HuH-7.5 (cell line): ENCODE measurements at regions not wholly inside any gene's neighbourhood (a gene's known extent, or its start where the extent isn't known, plus 50 kb on each side); places are given as distances from the start of the nearest gene placed in this dataset.
A peak's percentile ranks its signal among the peaks of the same experiment; 100 is the strongest.
"Not testable (repeated sequence)": the region's sequence is repeated elsewhere in the genome, so short reads cannot be mapped to it uniquely, and the experiment has no call there.

Source experiments
- DNase-seq: peaks from one replicate; pipeline ENCODE4 v3.0.0; 2011; ENCODE audit warnings: low spot score

DNA sequence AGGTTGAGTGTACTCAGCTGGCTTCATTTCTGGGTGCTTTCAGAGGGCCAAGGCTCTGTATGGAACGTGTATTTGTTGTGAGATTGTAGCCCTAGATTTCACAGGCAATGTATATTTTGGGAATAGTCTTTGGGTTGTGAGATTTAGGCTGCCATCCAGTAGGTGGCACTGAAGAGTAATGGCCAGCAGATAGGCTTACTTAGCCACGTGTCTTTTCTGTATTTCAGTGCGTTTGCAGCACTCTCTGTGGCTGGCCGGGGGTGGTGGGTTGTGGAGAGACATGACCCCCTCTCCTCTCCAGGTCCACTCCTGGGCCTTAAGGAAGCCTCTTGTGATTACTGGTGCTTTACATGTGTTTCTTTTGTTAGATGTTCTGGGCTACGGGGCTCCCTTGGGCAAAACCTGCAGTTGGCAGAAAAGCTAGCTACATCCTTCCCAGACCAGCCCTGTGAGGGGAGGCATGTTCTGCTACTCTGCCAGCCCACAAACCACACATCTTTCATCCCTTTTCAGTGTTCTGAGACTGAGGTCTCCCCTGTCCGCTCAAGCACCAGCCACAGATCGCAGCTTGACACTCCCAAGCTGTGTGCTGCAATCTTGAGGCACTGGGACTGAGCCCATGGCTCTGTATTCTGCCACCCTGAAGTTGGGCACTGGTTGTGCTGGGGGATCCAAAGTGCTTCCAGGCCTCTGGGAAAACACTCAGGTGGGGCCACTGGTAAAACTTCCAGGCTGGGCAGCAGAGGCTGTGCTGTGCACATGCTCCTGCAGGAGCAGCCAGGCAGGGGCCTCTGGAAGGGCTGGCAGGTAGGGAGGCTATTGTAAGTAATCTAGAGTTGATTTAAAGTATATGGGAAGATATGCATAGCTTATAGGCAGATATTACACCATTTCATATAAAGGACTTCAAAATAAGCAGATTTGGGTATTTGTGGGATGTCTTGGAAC lies 1096.8 kb upstream of the PCDH20 start:
- no peak for DNase-seq

DNA sequence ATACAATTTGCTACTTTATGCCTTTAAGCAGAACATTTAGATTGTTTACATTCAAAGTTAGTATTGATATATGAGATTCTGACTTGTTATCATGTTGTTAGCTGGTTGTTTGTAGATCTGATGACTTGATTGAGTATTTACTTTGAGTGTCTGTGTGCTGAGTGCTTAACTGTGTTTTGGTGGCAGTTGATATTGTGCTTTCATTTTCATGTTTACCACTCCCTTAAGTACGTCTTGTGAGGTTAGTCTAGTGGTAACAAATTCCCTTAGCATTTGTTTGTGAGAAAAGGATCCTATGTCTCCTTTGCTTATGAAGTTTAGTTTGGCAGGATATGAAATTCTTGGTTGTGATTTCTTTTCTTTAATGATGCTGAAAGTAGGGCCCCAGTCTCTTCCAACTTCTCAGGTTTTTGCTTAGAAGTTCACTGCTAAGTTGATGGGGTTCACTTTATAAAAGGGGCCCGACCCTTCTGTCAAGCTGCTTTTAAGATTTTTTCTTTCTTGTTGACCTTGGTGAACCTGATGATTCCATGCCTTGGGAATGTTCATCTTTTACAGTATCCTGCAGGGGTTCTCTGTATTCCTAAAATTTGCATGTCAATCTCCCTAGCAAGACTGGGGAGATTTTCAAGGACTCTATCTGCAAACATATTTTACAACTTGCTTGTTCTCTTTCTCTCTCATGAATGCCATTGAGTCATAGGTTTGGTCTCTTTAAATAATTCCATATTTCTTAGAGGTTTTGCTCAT lies 1095.4 kb upstream of the PCDH20 start:
- no peak for DNase-seq

DNA sequence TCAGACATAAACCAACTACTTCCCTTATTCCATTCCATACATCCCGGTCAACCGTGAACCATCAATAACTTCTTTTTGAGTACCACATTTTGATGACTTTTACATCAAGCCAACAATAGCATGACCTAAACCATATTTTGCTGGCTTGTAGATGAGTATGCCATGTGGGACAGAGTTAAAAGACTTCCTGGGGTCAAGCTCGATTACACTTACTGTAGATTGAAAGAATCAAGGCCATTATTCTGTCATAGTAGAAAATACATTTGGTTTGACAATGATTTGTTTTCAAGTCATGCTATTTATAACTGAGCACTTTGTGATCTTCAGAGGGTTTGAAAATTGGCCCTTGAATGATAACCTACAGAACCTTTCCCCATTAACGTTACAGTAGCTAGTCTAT lies 1086.9 kb upstream of the PCDH20 start:
- no peak for DNase-seq

DNA sequence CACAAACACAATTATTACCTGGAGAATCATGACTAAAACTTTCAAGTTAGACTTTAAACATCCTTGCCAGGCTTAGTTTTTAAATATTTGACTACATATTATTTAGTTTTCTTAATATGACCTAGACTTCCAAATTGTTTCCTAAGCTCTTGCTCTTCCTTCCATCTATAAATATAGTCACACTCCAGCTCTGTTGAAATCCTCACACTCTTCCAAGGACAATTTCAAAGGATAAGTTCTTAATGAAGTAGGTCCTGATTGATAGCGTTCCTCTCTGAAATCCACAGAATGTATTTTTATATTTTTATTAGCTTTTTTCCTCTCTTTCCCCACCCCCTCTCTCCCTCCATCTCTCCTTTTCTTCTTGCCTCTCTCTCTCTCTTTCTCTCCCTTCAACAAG lies 1074.1 kb upstream of the PCDH20 start:
- DNase-seq = no peak

DNA sequence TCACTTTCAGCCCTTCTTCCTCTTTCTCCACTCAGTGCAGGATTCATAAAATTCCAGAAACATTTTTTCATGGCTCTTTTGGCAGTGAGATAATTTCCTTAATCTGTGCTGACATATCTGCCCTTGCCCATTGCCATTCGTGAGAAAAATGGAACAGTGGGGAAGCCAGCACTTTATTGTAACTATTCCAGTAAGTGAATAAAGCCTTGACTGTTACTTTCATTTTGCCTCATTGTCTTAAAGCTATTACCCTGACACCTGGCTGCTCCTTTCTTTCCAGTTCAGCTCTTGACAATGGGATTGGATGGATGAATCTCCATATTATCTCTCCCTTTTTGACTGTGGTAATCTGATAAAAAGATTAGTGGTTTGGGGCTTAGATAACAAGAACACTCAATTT lies 1068.1 kb upstream of the PCDH20 start:
- no peak for DNase-seq

DNA sequence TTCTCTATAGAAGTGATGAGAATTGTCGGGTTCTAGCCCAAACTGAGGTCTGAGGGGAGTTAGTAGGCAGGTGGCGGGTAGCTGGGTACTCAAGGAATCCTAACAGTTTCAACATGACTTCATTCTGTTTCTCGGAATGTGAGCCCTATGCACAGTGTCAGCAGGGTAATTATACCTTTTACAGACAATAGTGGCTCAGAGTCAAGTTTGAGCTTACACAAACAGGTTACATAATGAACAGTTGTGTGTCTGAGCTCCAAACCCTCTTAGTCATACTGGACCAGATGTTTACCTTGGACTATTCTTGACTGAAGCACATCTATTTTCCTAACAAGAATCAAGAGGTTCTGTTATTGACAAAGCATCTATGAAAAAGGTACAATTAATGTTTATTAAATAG lies 1066.7 kb upstream of the PCDH20 start:
- no peak for DNase-seq

DNA sequence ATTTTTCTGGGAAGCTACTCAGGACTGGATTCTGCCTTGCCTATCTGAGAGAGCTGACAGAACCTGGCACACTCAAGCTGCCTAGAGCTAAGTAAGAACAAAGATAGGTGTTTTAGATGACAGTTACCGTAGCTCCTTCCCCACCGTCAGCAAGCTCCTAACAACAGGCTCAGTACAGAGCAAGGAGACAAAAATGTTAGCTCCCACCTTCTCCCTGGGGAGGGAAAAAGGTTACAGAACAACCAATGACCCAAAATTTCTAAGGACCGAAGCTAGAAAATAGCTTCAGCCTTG lies 1058.2 kb upstream of the PCDH20 start:
- no peak for DNase-seq

DNA sequence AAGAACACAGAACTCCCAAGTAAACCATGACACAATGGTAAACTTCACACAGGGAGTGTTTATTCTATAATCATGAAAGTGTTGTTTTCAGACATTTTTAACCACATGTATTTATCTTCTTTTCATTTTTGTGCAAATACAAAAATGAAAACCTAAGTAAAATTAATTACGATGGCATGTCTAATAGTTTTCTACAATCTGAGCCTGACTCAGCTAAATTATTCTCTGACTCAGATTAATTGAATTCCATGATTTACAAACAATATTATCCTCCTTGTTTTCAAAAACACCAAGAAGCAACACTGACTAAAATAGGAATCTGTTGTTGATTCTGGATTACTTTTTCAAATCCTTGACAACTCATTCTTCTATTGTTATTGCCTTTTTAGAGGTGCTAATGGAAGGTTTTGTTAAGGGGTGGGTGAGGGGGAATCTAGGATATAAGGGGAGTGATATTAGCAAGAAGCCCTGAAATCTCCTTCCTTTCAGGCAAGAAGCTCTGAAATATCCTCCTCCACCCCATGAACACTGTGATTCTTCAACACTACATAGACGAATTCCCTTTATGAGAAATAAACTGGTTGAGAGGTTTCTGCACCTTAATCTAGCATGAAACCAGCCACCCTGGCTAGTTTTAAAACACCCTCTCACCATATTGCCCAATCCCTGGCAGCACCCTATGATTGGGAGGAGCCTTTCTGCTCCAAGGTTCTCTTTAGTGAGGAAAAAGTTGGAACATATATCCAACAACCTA lies 1057.7 kb upstream of the PCDH20 start:
- no peak for DNase-seq

DNA sequence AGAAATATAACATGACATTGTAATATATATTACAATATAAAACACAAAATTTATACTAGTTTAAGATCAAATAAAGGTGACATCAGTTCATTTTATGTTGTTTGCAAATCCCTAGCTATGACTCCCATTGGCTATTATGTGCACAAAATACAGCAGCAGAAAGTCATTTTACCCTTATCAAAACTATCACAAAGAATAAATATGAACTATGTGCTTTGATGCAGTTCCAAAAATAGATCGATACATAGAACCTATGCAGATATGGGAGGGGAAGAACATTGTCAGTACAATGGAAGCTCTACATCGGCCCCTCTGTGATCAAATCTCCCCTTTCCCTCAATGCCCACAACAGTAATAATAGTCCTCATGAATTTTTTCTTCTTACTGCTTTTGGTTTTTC lies 1038.1 kb upstream of the PCDH20 start:
- DNase-seq = no peak

DNA sequence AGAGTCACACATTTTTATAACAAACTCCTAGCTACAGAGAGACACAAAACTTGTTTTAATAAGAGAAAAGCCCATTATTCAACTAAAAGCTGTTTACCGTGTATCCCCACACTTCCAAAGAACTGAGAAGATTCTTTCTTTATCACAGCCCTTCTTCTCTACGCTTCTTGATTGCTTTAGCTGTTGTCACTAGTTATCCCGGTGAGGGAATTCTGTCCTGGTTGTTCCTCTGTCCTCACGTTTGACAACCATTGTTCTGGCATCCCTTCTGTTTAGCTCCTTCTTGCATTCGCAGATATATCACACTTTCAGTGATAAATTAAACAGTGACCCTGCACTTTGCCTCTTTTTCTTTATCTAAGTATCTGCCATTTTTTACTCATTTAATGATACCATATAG lies 1035.1 kb upstream of the PCDH20 start:
- DNase-seq = no peak

DNA sequence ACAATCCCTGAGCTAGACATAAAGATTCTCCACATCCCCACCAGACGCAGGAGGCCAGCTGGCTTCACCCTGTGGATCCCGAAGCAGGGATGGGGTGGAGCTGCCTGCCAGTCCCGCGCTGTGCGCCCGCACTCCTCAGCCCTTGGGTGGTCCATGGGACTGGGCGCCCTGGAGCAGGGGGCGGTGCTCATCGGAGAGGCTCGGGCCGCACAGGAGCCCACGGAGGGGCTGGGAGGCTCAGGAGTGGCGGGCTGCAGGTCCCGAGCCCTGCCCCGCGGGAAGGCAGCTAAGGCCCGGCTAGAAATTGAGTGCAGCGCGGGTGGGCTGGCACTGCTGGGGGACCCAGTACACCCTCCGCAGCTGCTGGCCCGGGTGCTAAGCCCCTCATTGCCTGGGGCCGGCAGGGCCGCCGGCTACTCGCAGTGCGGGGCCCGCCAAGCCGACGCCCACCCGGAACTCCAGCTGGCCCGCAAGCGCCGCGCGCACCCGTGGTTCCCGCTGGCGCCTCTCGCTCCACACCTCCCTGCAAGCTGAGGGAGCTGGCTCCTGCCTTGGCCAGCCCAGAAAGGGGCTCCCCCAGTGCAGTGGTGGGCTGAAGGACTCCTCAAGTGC lies 1032.2 kb upstream of the PCDH20 start:
- DNase-seq = not testable (repeated sequence)

DNA sequence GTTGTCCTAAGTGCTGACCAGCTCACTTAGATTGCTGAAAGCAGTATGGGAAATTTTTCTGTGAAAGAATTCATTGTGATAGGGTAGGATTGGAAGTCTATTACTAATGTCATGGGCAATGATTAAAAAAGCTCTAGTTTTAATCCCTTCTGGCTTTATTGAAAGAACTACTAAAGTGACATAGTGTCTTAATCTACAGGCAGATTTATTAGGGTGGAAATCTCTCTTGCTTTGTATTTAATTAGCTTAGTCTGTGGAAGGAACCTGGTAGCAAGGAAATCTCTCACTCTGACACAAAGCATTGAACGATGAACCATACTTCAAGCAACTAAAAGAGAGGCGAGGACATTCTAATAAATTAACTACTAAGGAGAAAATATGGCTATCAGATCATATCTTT lies 1029.2 kb upstream of the PCDH20 start:
- no peak for DNase-seq

DNA sequence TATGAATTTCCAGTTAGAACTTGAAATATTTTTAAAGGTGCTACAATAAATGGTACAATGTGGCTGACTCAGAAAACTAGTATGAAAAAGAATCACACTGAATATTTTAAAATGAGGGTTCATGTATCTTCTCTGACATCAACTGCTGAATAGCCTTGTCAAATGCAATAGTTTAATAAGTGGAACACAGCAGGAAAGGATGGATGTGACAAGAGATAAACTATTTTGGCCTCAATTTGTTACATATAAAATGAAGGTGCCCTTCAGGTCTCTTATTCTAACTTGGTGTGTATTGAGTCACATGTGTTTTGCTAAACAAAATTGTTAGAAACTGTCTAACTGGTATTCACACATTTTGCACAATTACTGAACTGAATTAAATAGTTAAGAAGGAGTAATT lies 1018.4 kb upstream of the PCDH20 start:
- DNase-seq = no peak

DNA sequence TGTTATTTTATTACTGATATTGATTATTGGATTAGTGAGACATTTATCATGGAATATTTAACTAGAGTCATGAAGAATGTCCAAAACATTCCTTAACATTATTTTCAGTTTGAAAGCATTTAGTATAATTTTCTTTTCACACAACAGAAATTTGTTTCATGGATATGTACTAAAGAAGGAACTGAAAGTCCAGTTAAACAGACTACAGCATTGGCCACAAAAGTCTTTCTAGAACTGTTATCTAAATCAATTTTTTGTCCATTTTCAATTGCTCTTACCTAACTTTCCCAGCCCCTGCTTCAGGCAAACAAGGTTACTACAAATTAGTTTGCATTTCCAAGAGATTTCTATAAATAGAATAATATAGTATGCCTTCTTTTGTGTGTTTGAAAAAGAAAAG lies 1018.0 kb upstream of the PCDH20 start:
- DNase-seq = no peak

DNA sequence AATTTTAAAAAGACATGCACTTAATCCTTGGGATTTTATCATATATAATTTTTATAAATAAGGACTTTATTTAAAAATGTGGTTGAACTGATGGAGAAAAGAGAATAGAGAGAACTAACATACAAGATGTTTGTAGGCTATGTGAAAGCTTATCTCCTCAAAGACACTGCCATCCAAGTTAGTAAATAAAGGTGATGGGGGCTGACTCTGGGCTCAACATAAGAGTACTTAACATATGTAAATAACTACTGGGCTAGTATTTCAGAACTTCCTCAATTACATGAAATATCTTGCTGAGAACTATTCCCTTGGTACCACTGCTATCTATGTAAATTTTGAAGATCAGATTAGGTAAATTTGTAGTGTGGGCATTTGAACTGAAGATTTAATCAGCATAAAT lies 1017.3 kb upstream of the PCDH20 start:
- no peak for DNase-seq

DNA sequence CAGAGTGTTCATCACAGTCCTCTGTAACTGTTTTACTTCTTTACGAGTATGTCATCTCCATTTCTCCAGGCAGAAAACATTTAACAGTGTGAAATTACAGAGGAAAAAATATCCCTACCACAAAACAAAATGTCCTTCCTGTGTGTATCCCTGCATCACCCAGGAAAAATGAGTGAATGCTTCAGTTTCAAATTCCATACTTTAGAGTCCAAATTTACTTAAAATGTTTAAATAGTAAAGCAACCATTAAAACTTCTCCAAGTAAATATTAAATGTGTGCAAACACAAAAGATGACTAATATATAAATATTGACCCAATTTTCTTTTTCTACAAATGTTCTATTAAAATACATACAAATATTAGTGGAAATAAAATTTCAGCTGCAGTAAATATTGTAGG lies 1016.6 kb upstream of the PCDH20 start:
- DNase-seq = no peak

DNA sequence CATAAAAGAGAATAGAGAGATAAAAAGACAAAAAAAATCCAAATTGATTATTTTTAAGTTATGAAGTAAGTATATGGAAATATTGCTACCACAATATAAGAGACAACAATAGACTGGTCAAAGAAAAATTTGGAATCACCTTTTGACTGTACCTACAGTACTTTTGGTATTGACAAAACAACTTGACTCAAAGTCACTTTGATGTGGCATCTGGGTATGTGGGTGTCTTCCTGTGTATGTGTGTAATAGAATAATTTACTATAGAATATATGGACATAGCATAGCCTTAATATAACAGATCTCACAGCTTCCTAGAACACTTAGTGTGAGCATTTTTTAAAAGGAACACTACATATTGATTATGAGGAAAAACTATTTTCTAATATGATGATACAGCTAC lies 1016.2 kb upstream of the PCDH20 start:
- no peak for DNase-seq

DNA sequence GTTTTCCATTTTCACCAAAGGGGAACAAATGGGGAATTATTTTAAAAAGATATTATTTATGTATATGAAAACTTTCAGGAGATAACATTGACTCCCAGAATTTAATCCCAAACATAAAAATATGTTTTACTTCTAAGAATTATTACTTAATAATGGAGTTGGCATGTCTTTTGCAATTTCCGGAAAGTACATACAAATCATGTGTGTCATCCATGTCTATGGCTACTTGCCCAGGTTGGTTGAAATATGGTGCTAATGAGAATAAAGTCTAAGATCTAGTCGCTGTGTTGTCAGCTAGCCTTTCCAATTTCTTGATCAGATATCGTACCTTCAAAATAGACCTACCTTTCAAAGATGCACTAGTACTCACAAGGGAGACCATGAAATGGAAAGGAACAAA lies 1003.2 kb upstream of the PCDH20 start:
- DNase-seq = no peak

DNA sequence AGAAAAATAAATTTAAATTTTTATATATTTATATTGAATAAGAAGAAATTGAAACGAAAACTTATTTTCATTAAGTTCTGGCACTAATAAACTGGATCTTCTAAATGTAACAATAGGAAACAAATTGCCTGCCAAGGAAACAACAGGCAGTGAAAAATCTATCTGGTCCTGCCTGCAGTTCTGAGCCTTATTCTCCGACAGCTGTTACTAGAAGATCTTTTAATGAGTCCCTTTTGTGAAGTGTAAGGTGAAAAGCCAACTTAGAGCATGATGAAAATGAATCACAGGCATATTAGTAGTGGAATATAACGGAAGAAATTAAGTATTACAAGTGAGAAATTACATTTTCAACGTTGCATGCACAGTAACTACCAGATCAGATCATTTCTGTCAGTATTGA lies 1002.7 kb upstream of the PCDH20 start:
- no peak for DNase-seq

DNA sequence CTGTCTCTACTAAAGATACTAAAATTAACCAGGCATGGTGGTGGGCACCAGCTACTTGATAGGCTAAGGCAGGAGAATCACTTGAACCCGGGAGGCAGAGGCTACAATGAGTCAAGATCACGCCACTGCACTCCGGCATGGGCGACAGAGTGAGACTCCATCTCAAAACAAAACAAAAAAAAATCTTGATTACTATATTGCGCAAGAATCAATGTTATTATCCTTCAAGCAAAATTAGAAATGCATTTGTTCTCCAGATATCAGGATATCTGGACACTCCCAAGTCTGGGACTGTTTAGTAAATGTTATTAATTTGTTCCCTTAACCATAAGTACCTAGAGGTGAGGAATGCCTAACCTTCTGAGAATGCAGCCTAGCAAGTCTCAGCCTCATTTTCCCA lies 992.2 kb upstream of the PCDH20 start:
- DNase-seq = no peak

DNA sequence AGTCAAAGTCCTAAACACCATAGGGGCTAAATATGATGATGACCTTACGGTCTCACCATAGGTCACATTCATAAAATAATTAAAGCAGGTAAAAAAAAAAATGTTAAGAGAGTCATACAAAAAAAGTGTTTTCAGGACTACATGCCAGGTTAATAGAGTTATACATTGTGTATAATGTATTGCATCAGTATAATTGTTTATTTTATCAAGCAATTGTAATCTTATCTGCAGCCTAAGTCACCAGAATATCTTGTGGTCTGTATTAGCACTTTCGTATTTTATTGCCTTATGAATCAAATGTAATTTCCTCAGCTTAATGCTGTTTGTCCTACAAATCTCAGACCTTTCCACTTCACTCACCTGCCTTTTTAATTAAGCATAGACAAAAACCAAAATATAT lies 972.9 kb upstream of the PCDH20 start:
- DNase-seq = no peak

DNA sequence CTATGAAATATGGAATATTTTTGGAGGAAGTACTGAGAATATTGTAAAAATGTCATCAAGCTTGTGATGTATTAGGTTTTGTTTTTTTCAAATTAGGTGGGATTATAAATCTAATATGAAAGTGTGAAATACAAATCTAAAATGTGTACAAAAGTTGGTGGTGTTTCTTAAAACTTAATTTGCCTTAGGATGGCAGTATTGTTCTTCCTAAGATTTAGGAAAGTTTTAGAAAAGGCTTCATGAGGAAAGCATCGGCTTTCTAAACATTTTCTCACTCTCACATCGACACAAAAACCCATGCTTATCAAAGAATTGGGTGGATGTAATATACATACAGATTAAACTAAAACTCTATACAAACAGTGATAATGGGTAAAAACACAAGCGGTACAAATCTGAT lies 972.0 kb upstream of the PCDH20 start:
- peak; percentile 8 for DNase-seq

DNA sequence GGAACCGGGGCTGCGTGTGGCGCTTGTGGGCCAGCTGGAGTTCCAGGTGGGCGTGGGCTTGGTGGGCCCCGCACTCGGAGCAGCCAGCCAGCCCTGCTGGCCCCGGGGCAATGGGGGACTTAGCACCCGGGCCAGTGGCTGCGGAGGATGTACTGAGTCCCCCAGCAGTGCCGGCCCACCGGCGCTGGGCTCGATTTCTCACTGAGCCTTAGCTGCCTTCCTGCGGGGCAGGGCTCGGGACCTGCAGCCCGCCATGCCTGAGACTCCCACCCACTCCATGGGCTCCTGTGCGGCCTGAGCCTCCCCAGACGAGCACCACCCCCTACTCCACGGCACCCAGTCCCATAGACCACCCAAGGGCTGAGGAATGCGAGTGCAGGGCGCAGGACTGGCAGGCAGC lies 963.6 kb upstream of the PCDH20 start:
- DNase-seq = not testable (repeated sequence)
